ENCODE measurements at regions not wholly inside any gene's neighbourhood (a gene's known extent, or its start where the extent isn't known, plus 50 kb on each side); places are given as distances from the start of the nearest gene placed in this dataset.

DNA sequence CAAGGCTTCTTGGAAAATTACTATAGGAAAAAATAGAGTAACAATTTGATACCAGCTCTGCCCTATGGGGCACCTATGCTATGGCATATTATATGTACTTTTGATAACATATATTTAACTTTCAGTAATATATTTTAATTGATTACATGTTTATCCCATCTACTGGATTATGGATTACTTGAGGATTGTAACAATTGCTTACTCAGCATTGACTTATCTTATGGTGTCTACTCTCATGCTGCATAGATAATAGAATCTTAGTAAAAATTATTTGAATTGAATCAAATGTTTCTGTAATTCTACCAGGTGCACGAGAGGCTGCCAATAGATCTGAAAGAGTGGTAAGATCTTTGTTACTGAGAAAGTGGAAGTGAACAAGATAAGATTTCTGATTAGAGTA lies 57.8 kb upstream of the CALCR start:
- DNase-seq = no peak

DNA sequence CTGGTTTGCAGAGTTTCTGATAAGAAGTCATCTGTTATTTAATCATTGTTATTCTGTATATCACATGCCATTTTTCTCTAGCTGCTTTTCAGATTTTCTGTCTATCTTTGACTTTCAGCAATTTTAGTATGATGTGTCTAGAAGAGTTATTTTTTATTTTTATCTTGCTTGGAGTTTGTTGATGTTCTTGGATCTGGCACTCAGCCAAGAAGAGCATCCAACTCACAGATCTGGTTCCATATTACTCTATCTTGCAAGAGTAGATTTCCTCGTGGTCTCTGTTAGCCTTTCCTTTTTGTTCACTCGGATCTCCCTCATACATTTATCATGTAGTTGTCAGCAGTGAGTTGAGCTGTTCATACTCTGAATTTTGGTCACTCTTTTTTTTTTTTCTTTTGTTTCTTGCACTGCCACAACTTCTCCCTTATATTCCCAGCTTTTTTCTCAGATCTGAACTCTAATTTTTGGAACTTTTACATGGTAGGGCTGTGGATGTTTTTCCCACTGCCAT lies 54.8 kb upstream of the CALCR start:
- DNase-seq = no peak

DNA sequence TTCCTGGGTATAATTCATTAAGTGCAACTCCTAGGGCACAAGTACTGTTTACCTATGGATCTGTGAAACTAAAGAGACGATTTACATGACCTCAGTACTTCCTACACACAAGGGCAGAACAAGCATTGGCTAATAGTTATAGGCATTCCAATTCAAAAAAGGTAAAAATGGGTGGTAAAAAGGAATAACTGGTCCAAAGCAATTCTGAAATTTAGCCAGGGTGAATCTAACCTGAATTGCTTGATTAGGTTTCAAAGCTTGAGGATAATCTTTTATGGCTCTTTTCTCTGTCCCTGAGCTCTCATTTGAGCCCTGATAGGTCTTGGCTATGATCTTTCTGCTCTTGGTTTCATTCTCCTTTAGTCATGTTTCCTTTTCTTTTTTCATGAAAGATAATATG lies 52.3 kb upstream of the CALCR start:
- DNase-seq = no peak
